ENCODE measurements at regions not wholly inside any gene's neighbourhood (a gene's known extent, or its start where the extent isn't known, plus 50 kb on each side); places are given as distances from the start of the nearest gene placed in this dataset.

DNA sequence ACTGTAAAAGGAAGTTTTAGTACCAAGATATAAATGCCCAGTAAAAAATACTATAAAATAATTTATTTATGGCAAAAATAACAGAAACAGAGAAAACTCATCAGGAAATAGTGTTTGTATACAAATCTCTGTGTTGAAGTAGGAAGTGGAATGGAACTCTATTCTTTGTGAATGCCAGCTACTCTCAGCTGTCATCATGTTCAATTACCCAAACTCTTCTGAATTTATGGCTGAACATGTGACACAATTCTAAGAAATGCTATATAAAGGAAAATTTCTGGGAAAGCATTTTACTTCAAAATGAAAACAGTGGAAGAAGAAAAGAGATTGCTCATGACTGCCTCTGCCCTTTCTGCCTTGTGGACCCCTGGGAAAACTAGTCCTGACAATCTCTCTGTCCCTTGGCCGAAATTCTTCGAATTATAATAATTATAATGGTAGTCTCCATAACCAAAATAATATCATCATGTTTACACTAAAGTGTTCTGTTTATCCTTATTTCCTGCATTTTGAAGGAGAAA lies 522.3 kb upstream of the ST8SIA4 start:
- TF ChIP-seq POLR2A (IDR thresholded peaks at IDR 0.05) = no peak
- TF ChIP-seq, protein P1, sequence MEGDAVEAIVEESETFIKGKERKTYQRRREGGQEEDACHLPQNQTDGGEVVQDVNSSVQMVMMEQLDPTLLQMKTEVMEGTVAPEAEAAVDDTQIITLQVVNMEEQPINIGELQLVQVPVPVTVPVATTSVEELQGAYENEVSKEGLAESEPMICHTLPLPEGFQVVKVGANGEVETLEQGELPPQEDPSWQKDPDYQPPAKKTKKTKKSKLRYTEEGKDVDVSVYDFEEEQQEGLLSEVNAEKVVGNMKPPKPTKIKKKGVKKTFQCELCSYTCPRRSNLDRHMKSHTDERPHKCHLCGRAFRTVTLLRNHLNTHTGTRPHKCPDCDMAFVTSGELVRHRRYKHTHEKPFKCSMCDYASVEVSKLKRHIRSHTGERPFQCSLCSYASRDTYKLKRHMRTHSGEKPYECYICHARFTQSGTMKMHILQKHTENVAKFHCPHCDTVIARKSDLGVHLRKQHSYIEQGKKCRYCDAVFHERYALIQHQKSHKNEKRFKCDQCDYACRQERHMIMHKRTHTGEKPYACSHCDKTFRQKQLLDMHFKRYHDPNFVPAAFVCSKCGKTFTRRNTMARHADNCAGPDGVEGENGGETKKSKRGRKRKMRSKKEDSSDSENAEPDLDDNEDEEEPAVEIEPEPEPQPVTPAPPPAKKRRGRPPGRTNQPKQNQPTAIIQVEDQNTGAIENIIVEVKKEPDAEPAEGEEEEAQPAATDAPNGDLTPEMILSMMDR (IDR thresholded peaks at IDR 0.05) = no peak
